Sigmoid colon (tissue), 4 donors: ENCODE measurements at regions not wholly inside any gene's neighbourhood (a gene's known extent, or its start where the extent isn't known, plus 50 kb on each side); places are given as distances from the start of the nearest gene placed in this dataset.
A peak's percentile ranks its signal among the peaks of the same experiment; 100 is the strongest.

Experiments
- CTCF ChIP-seq, 4 experiments: fragments of 450-650 bp in 3 of 4; fragments of 200-600 bp in 1 of 4; IDR thresholded peaks; one replicate each; pipeline ENCODE4 v1.5.1; 2016 to 2019; ENCODE audit warnings: antibody characterized with exemption in 4 of 4, mild to moderate bottlenecking in 3 of 4, moderate library complexity in 2 of 4
- EP300 ChIP-seq, 4 donors: sonication (generic); formaldehyde crosslinking; IDR thresholded peaks; one replicate each; pipeline ENCODE4 v1.6.1; 2017; ENCODE audit warnings: antibody characterized with exemption in 4 of 4
- POLR2A ChIP-seq, 2 donors: fragments of 450-650 bp; IDR thresholded peaks; one replicate each; pipeline ENCODE4 v1.6.1; 2016; ENCODE audit warnings: antibody characterized with exemption in 2 of 2, mild to moderate bottlenecking in 2 of 2, moderate library complexity in 2 of 2
- POLR2AphosphoS5 ChIP-seq, 4 donors: sonication (generic); formaldehyde crosslinking; IDR thresholded peaks; one replicate each; pipeline ENCODE4 v1.6.1; 2017; ENCODE audit warnings: antibody characterized with exemption in 4 of 4

- no peak for TF ChIP-seq CTCF (IDR thresholded peaks at IDR 0.05)
- TF ChIP-seq POLR2A (IDR thresholded peaks at IDR 0.05), result no peak
- no peak for TF ChIP-seq EP300 (IDR thresholded peaks at IDR 0.05)
- TF ChIP-seq POLR2AphosphoS5 (IDR thresholded peaks at IDR 0.05), result peak in 1 of 4 donors; percentile 14
These were observed 53.8 kb upstream of the ATXN3L start for GRCh38 chrX:13373431-13374187.
